HUES64 (cell line): ENCODE measurements at regions not wholly inside any gene's neighbourhood (a gene's known extent, or its start where the extent isn't known, plus 50 kb on each side); places are given as distances from the start of the nearest gene placed in this dataset.

Experiments
- H3K27ac ChIP-seq: 2 replicates; pipeline ENCODE4 v1.7.0; 2013; ENCODE audit warnings: low read depth, low read length, inconsistent platforms
- H3K27me3 ChIP-seq: 2 replicates; pipeline ENCODE4 v1.6.1; 2013; ENCODE audit warnings: mild to moderate bottlenecking, low read length; ENCODE audit not compliant: insufficient read depth
- H3K36me3 ChIP-seq: 2 replicates; pipeline ENCODE4 v1.6.1; 2013; ENCODE audit warnings: mild to moderate bottlenecking, low read length; ENCODE audit not compliant: insufficient read depth
- H3K4me1 ChIP-seq: 2 replicates; pipeline ENCODE4 v1.6.1; 2013; ENCODE audit warnings: mild to moderate bottlenecking, low read length, moderate library complexity; ENCODE audit not compliant: insufficient read depth
- H3K4me3 ChIP-seq: 2 replicates; pipeline ENCODE4 v1.5.1; 2013; ENCODE audit warnings: mild to moderate bottlenecking, low read length, moderate library complexity
- H3K9ac ChIP-seq: 2 replicates; pipeline ENCODE4 v1.6.1; 2013; ENCODE audit warnings: mild to moderate bottlenecking, low read depth, low read length
- H3K9me3 ChIP-seq: 2 replicates; pipeline ENCODE4 v1.6.1; 2013; ENCODE audit warnings: low read depth, low read length; ENCODE audit not compliant: insufficient read depth
- WGBS: fragments of 150-250, 120-280 bp; methylation state at CpG from one replicate; pipeline ENCODE4 v1.1.7; 2013; ENCODE audit warnings: missing lambda C conversion rate; 5-methylcytosine and 5-hydroxymethylcytosine counted together

DNA sequence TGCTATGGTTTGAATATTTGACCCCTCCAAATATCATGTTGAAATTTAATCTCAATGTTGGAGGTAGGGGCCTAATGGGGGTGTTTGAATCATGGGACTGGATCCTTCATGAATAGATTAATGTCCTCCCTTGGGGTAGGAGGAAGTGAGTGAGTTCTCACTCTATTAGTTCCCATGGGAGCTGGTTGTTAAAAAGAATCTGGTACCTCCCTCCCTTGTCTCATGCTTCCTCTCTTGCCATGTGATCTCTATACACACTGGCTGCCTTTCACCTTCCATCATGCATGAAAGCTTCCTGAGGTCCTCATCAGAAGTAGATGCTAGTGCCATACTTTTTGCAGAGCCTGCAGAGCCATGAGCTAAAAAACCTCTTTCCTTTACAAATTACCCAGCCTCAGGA lies 177.7 kb upstream of the MCTP2 start:
- no peak overlapping the region for H3K9ac ChIP-seq

DNA sequence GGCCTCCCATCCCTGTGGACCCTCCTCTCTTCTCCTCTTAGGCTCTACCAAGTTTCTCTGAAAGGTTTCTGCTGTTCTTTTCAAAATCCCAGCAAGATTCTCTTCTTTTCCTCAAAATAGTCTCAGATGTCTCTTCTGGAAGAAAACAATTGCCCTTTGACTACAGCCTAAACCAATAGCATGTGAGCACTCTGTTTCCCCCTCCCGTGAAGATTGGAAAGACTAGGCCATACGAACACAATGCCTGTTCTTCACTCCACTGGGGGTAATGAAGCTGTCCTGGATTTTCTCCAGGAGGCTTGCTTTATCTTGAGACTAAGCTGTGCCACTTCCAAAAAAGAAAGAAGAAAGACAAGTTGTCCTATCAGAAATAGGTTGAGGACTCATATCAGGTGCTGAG lies 178.7 kb upstream of the MCTP2 start:
- Histone ChIP-seq H3K36me3 (no peaks in the 10 kb centered on the region), H3K9ac (no peak overlapping the region), H3K4me3 (no peak overlapping the region), H3K9me3 (no peaks in the 10 kb centered on the region), H3K4me1 (no peaks in the 10 kb centered on the region), H3K27ac (no peak overlapping the region), H3K27me3 (no peaks in the 10 kb centered on the region)
- WGBS = 92% methylated on average over 2 of the region's 2 CpGs

More for the DNA sequence above, 177.7 kb upstream of the MCTP2 start:
- no peaks in the 10 kb centered on the region for H3K9me3 ChIP-seq
- H3K4me1 ChIP-seq = no peaks in the 10 kb centered on the region
- no peaks in the 10 kb centered on the region for H3K36me3 ChIP-seq
- H3K4me3 ChIP-seq = no peak overlapping the region
- no peaks in the 10 kb centered on the region for H3K27me3 ChIP-seq
- H3K27ac ChIP-seq = no peak overlapping the region

DNA sequence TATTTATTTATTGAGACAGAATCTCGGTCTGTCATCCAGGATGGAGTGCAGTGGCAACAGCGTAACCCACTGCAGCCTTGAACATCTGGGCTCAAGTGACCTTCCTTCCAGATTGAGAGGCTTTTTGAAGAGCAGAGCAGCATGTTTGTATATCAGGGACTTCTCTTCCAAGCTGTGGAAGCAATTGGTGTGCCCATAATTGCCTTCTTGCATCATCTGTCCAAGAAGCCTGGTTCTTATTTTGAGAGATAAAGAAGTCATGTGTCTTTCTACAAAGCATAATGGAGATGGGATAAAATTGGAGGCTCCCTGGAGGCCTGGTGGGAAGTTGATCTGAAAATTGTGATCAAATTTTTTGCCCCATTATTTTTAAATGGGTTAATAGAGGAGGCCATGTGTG lies 183.8 kb upstream of the MCTP2 start:
- no peak overlapping the region for H3K9ac ChIP-seq
- H3K4me3 ChIP-seq = no peak overlapping the region
- no peaks in the 10 kb centered on the region for H3K4me1 ChIP-seq
- no peak overlapping the region for H3K27ac ChIP-seq
- H3K9me3 ChIP-seq = no peaks in the 10 kb centered on the region
- H3K27me3 ChIP-seq = no peaks in the 10 kb centered on the region
- 95% methylated on average over 2 of the region's 2 CpGs for WGBS
- H3K36me3 ChIP-seq = no peaks in the 10 kb centered on the region

DNA sequence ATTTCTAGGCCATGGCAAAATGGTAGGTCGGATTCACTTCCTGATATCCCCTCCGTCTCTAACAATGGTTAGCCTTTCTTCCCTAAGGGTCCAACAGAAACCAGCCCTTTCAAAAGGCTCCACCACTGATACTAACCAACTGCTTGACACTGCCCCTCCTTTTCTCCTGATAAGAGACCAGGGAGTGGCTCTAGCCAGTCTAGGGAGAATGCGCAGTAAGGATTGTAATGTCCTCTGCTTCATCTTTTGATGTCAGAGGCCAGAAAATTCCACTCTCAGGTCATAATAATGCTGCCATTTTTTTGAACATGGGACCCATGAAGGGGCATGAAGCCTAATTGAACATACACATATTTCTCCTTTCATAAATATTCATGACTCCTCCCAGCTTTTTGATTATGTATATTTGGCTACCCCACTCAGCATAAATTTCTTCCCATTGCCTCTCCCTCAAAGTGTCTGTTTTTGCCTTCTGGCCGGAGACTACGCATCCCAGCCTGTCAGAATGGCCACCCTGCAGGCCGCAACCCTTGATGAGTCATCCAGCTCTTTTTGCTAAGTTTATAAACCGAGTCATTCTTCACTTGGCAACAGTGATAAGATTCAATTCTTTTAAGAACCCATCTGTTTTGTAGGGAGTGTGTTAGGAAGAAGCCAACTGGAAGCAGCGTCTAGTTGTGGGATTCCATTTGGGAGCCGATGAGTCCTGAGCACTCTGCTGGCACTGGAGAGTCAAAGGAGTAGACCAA lies 189.0 kb upstream of the MCTP2 start:
- H3K9me3 ChIP-seq = no peaks in the 10 kb centered on the region
- no peak overlapping the region for H3K9ac ChIP-seq
- no peak overlapping the region for H3K4me3 ChIP-seq
- no peaks in the 10 kb centered on the region for H3K36me3 ChIP-seq
- H3K27ac ChIP-seq = no peak overlapping the region
- H3K4me1 ChIP-seq = no peaks in the 10 kb centered on the region
- H3K27me3 ChIP-seq = no peaks in the 10 kb centered on the region
- WGBS = 87% methylated on average over 9 of the region's 9 CpGs

DNA sequence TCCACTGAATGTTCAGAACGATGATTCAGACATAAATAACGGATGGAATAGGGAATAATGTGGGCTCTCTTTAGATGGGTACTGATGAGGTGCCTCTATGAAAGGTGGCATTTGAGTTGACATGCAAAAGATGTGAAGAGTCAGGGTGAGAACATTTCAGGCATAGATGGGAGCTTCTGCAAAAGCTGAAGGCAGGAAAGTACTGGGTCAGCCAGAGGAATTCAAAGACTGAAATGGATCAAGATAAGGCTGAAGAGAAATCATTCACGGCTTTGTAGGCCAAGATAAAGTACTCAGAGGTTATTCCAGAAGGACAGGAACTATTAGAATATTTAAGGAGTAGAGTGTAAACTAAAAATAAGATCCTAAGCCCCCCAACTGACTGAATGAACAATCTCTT lies 189.6 kb upstream of the MCTP2 start:
- WGBS = 93% methylated on average over 3 of the region's 3 CpGs
- Histone ChIP-seq H3K4me3 (no peak overlapping the region), H3K9me3 (no peaks in the 10 kb centered on the region), H3K4me1 (no peaks in the 10 kb centered on the region), H3K27me3 (no peaks in the 10 kb centered on the region), H3K9ac (no peak overlapping the region), H3K36me3 (no peaks in the 10 kb centered on the region), H3K27ac (no peak overlapping the region)

DNA sequence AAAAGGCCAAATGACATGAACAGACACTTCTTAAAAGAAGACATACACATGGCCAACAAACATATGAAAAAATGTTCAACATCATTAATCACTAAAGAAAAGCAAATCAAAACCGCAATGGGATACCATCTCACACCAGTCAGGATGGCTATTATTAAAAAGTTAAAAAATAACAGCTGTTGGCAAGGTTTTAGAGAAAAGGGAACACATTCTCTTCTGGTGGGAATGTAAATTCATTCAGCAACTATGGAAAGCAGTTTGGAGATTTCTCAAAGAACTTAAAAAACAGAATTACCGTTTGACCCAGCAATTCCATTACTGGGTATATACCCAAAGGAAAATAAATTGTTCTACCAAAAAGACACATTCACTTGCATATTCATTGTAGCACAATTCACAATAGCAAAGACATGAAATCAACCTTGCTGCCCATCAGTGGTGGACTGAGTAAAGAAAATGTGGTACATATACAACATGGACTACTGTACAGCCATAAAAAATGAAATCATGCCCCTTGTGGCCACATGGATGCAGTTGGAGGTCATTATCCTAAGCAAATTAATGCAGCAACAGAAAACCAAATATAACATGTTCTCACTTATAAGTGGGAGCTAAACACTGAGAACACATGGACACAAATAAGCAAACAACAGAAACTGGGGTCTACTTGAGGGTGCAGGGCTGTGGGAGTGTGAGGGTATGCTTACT lies 190.7 kb upstream of the MCTP2 start:
- WGBS = 100% methylated on average over 1 of the region's 2 CpGs
- Histone ChIP-seq H3K4me1 (no peaks in the 10 kb centered on the region), H3K9ac (no peak overlapping the region), H3K9me3 (no peaks in the 10 kb centered on the region), H3K27me3 (no peaks in the 10 kb centered on the region), H3K27ac (no peak overlapping the region), H3K4me3 (no peak overlapping the region), H3K36me3 (no peaks in the 10 kb centered on the region)

DNA sequence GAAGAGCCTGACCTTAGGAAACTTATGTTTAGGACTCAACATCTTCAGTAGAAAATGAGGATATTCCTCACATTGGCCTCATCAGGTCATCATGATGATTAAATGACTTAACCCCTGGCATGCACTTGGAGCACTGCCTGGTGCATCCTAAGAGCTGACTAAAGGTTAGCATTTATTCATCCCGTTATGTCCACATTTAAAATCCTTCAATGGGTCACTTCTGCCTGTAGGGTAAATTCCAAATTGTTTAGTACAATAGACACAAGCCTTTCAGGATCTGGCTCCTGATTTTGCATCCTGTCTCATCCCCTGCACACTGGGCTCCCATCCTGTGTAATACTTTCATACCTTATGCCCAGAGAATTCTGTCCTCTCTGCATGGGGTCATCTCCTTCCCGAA lies 195.2 kb upstream of the MCTP2 start:
- no peaks in the 10 kb centered on the region for H3K4me1 ChIP-seq
- 88% methylated on average over 2 of the region's 2 CpGs for WGBS

DNA sequence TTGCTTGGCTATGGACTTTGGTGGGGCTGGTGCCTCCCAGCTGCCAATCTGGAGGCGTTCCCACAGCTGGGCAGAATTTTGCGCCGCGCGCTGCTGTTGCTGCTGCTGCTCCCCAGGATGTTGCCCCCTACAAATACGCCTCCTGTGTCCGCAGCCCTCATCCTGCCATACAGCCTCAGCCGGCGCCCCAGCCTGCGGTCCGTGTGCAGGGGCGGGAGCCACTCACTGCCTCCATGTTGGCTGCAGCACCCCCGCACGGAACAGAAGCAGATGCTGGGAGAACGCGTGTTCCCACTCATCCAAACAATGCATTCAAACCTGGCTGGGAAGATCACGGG lies 197.7 kb upstream of the MCTP2 start:
- Histone ChIP-seq H3K9me3 (no peaks in the 10 kb centered on the region), H3K4me3 (no peak overlapping the region), H3K36me3 (no peaks in the 10 kb centered on the region), H3K27ac (no peak overlapping the region), H3K9ac (no peak overlapping the region), H3K4me1 (no peaks in the 10 kb centered on the region), H3K27me3 (no peaks in the 10 kb centered on the region)
- WGBS = 94% methylated on average over 17 of the region's 17 CpGs

More for the DNA sequence above, 195.2 kb upstream of the MCTP2 start:
- H3K27ac ChIP-seq = no peak overlapping the region
- no peaks in the 10 kb centered on the region for H3K9me3 ChIP-seq
- no peaks in the 10 kb centered on the region for H3K36me3 ChIP-seq
- H3K27me3 ChIP-seq = no peaks in the 10 kb centered on the region
- no peak overlapping the region for H3K9ac ChIP-seq
- H3K4me3 ChIP-seq = no peak overlapping the region

DNA sequence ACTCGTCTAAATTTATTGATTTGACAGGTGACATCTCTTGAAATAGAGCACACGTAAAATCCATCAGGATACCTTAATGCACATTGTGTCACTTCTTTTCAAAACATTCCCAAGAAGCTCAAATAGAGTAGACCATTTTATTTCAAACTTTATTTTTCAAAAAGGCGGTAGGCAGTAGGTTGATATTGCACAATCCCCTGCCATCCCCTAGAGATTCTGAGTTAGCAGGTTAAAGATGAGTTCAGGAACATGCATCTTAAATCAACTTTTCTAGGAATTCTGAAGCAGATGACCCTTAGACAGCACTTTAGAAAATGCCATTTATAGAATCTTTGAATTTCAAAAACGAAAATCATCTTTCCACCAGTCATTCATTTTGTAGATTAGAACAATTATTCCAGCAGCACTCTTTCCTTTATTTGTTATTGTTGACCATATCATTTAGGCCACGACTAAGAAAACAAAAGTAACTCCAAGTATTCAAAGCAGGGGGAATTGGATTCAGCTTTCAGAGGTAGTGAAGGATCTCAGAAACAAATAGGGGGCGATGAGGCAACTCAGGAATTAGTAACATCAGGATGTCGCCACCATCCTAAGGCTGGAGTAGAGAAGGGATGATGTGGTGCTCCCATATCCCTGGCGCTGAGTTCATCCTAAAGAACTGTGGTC lies 198.2 kb upstream of the MCTP2 start:
- 80% methylated on average over 7 of the region's 8 CpGs for WGBS
- no peak overlapping the region for H3K27ac ChIP-seq
- no peak overlapping the region for H3K4me3 ChIP-seq
- H3K9ac ChIP-seq = no peak overlapping the region
- H3K9me3 ChIP-seq = no peaks in the 10 kb centered on the region
- no peaks in the 10 kb centered on the region for H3K36me3 ChIP-seq
- no peaks in the 10 kb centered on the region for H3K27me3 ChIP-seq
- H3K4me1 ChIP-seq = no peaks in the 10 kb centered on the region

DNA sequence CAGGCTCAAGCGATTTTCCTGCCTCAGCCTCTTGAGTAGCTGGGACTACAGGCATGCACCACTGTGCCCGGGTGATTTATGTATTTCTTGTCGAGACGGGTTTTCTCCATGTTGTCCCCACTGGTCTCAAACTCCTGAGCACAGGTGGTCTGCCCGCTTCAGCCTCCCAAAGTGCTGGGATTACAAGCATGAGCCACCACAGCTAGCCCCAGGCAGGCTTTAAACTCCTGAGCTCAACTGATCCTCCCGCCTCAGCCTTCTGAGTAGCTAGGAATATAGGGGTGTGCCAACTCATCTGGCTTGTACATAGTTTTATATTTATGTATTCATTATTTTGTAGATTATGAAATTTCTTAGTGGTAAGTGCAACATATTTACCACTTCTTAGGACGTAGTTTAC lies 198.8 kb upstream of the MCTP2 start:
- Histone ChIP-seq H3K9ac (no peak overlapping the region), H3K4me3 (no peak overlapping the region), H3K9me3 (no peaks in the 10 kb centered on the region), H3K27ac (no peak overlapping the region), H3K4me1 (no peaks in the 10 kb centered on the region), H3K36me3 (no peaks in the 10 kb centered on the region), H3K27me3 (no peaks in the 10 kb centered on the region)
- 94% methylated on average over 7 of the region's 7 CpGs for WGBS

DNA sequence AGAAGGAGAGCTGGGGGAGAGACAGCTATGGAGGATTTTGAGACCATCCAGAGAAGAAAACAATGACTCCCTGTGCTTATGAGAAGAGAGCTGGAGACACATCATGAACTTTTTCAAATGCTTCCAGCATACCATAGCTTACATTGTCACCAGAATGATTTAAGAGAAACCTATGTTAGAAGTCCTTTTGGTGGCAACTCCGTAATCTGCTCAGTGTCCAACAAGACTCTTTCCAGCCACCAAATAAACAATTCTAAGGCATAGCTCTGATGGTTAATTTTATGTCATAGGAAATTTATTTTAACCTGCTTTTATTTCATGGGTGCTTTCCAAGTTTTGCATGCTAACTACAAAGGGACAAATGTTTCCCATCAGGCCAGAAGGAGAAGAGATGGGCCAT lies 200.3 kb upstream of the MCTP2 start:
- H3K9ac ChIP-seq = no peak overlapping the region
- no peaks in the 10 kb centered on the region for H3K4me1 ChIP-seq
- WGBS = 67% methylated on average over 1 of the region's 1 CpG
- no peak overlapping the region for H3K4me3 ChIP-seq
- H3K27me3 ChIP-seq = no peaks in the 10 kb centered on the region
- H3K36me3 ChIP-seq = no peaks in the 10 kb centered on the region
- no peak overlapping the region for H3K27ac ChIP-seq
- H3K9me3 ChIP-seq = no peaks in the 10 kb centered on the region
